Suprapubic skin (tissue), 4 donors: ENCODE measurements at regions not wholly inside any gene's neighbourhood (a gene's known extent, or its start where the extent isn't known, plus 50 kb on each side); places are given as distances from the start of the nearest gene placed in this dataset.
"Not testable (repeated sequence)": the region's sequence is repeated elsewhere in the genome, so short reads cannot be mapped to it uniquely, and the experiment has no call there.

Source experiments
- POLR2A ChIP-seq, 2 donors: fragments of 450-650 bp; IDR thresholded peaks; one replicate each; pipeline ENCODE4 v1.6.1; 2017; ENCODE audit warnings: antibody characterized with exemption in 2 of 2, mild to moderate bottlenecking in 2 of 2, moderate library complexity in 2 of 2
- POLR2AphosphoS5 ChIP-seq, 3 donors: sonication (generic); formaldehyde crosslinking; IDR thresholded peaks; one replicate each; pipeline ENCODE4 v1.6.1; 2017; ENCODE audit warnings: antibody characterized with exemption in 3 of 3
- TF ChIP-seq, protein P1 (sequence below), 2 donors: fragments of 200-600 bp in 1 of 2; fragments of 450-650 bp in 1 of 2; sonication (generic) in 1 of 2; IDR thresholded peaks; one replicate each; pipeline ENCODE4 v1.5.1; 2016 to 2019; ENCODE audit warnings: antibody characterized with exemption in 2 of 2, mild to moderate bottlenecking in 1 of 2, moderate library complexity in 1 of 2

- TF ChIP-seq, protein P1, sequence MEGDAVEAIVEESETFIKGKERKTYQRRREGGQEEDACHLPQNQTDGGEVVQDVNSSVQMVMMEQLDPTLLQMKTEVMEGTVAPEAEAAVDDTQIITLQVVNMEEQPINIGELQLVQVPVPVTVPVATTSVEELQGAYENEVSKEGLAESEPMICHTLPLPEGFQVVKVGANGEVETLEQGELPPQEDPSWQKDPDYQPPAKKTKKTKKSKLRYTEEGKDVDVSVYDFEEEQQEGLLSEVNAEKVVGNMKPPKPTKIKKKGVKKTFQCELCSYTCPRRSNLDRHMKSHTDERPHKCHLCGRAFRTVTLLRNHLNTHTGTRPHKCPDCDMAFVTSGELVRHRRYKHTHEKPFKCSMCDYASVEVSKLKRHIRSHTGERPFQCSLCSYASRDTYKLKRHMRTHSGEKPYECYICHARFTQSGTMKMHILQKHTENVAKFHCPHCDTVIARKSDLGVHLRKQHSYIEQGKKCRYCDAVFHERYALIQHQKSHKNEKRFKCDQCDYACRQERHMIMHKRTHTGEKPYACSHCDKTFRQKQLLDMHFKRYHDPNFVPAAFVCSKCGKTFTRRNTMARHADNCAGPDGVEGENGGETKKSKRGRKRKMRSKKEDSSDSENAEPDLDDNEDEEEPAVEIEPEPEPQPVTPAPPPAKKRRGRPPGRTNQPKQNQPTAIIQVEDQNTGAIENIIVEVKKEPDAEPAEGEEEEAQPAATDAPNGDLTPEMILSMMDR (IDR thresholded peaks at IDR 0.05), result not testable (repeated sequence)
- not testable (repeated sequence) for TF ChIP-seq POLR2A, POLR2AphosphoS5 (IDR thresholded peaks at IDR 0.05)
Measured at GRCh38 chr14:49965068-49965651, 72.3 kb downstream of the ARF6 start.
